Parathyroid adenoma (tissue), 2 donors: ENCODE measurements at regions not wholly inside any gene's neighbourhood (a gene's known extent, or its start where the extent isn't known, plus 50 kb on each side); places are given as distances from the start of the nearest gene placed in this dataset.
"Not testable (repeated sequence)": the region's sequence is repeated elsewhere in the genome, so short reads cannot be mapped to it uniquely, and the experiment has no call there.

Experiments
- H2AFZ ChIP-seq: fragments of 300-600 bp; sonication (generic); one replicate; pipeline ENCODE4 v1.7.0; 2017; ENCODE audit warnings: antibody characterized with exemption, mild to moderate bottlenecking
- H3K27ac ChIP-seq: fragments of 300-600 bp; sonication (generic); one replicate; pipeline ENCODE4 v1.7.0; 2017
- H3K27me3 ChIP-seq: fragments of 300-600 bp; sonication (generic); one replicate; pipeline ENCODE4 v1.7.0; 2017; ENCODE audit warnings: low read length; ENCODE audit not compliant: control insufficient read depth, insufficient read depth
- H3K36me3 ChIP-seq: fragments of 300-600 bp; sonication (generic); one replicate; pipeline ENCODE4 v1.7.0; 2017; ENCODE audit warnings: low read length; ENCODE audit not compliant: control insufficient read depth, insufficient read depth
- H3K4me1 ChIP-seq: fragments of 300-600 bp; sonication (generic); one replicate; pipeline ENCODE4 v1.7.0; 2017; ENCODE audit warnings: control low read depth
- H3K4me2 ChIP-seq: fragments of 300-600 bp; sonication (generic); one replicate; pipeline ENCODE4 v1.7.0; 2017; ENCODE audit warnings: low read length
- H3K4me3 ChIP-seq: fragments of 300-600 bp; sonication (generic); one replicate; pipeline ENCODE4 v1.7.0; 2017; ENCODE audit warnings: low read depth, low read length
- H3K79me2 ChIP-seq: fragments of 300-600 bp; sonication (generic); one replicate; pipeline ENCODE4 v1.7.0; 2017; ENCODE audit warnings: control low read depth
- H3K9ac ChIP-seq: fragments of 300-600 bp; sonication (generic); one replicate; pipeline ENCODE4 v1.7.0; 2017; ENCODE audit warnings: mild to moderate bottlenecking
- H3K9me3 ChIP-seq: fragments of 300-600 bp; sonication (generic); one replicate; pipeline ENCODE4 v1.7.0; 2017; ENCODE audit warnings: low read length; ENCODE audit not compliant: control insufficient read depth
- CTCF ChIP-seq: fragments of 300-600 bp; sonication (generic); IDR thresholded peaks from one replicate; pipeline ENCODE4 v1.7.0; 2017; ENCODE audit warnings: antibody characterized with exemption, mild to moderate bottlenecking
- donor health status: primary hyperparathyroidism.

DNA sequence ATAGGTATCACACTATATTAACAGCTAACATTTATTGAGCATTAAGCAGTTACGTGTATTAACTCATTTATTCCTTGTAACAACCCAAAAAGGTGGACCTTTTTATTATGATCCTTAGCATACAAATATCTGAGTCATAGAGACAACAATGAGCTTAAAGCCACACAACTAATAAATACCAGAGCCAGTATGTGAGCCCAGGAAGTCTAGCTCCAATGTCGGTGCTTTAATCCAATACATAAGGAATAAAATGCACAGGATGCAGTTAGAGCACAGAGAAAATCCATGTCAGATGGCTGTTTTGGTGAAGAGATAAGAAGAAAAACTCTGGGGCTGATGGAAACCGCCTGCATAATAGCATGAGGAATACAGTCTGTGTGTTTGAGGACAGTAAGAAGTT is 888.6 kb downstream of the TMTC2 start:
- Histone ChIP-seq H3K79me2 (no peaks in the 10 kb centered on the region), H2AFZ (no peak overlapping the region), H3K27me3 (no peaks in the 10 kb centered on the region), H3K4me1 (no peaks in the 10 kb centered on the region), H3K9me3 (no peaks in the 10 kb centered on the region), H3K9ac (no peak overlapping the region), H3K4me2 (no peak overlapping the region), H3K27ac (no peak overlapping the region), H3K4me3 (no peak overlapping the region), H3K36me3 (no peaks in the 10 kb centered on the region)
- no peak for TF ChIP-seq CTCF

GRCh38 chr12:83574142-83574541 is 887.4 kb downstream of the TMTC2 start:
- Histone ChIP-seq H3K4me3 (no peak overlapping the region), H3K79me2 (no peaks in the 10 kb centered on the region)

GRCh38 chr12:83573671-83574070 is 887.0 kb downstream of the TMTC2 start:
- H2AFZ ChIP-seq: no peak overlapping the region
- H3K4me3 ChIP-seq: no peak overlapping the region
- no peaks in the 10 kb centered on the region for H3K9me3 ChIP-seq
- H3K36me3 ChIP-seq: no peaks in the 10 kb centered on the region
- no peak overlapping the region for H3K27ac ChIP-seq
- no peaks in the 10 kb centered on the region for H3K4me1 ChIP-seq
- TF ChIP-seq CTCF: no peak
- H3K9ac ChIP-seq: no peak overlapping the region
- H3K4me2 ChIP-seq: no peak overlapping the region
- no peaks in the 10 kb centered on the region for H3K79me2 ChIP-seq
- no peaks in the 10 kb centered on the region for H3K27me3 ChIP-seq

More at GRCh38 chr12:83574142-83574541, 887.4 kb downstream of the TMTC2 start:
- no peaks in the 10 kb centered on the region for H3K9me3 ChIP-seq
- H3K9ac ChIP-seq: no peak overlapping the region
- no peaks in the 10 kb centered on the region for H3K36me3 ChIP-seq
- H3K27ac ChIP-seq: no peak overlapping the region
- TF ChIP-seq CTCF: no peak
- H2AFZ ChIP-seq: no peak overlapping the region
- H3K27me3 ChIP-seq: no peaks in the 10 kb centered on the region
- H3K4me1 ChIP-seq: no peaks in the 10 kb centered on the region
- H3K4me2 ChIP-seq: no peak overlapping the region

GRCh38 chr12:83559650-83560049 is 872.9 kb downstream of the TMTC2 start:
- no peak overlapping the region for H3K27ac ChIP-seq
- H3K4me3 ChIP-seq: no peak overlapping the region
- H3K4me1 ChIP-seq: no peaks in the 10 kb centered on the region
- no peak overlapping the region for H3K4me2 ChIP-seq
- no peak overlapping the region for H2AFZ ChIP-seq
- no peaks in the 10 kb centered on the region for H3K79me2 ChIP-seq
- H3K36me3 ChIP-seq: no peaks in the 10 kb centered on the region
- H3K9me3 ChIP-seq: no peaks in the 10 kb centered on the region
- no peaks in the 10 kb centered on the region for H3K27me3 ChIP-seq
- TF ChIP-seq CTCF: no peak
- H3K9ac ChIP-seq: no peak overlapping the region

DNA sequence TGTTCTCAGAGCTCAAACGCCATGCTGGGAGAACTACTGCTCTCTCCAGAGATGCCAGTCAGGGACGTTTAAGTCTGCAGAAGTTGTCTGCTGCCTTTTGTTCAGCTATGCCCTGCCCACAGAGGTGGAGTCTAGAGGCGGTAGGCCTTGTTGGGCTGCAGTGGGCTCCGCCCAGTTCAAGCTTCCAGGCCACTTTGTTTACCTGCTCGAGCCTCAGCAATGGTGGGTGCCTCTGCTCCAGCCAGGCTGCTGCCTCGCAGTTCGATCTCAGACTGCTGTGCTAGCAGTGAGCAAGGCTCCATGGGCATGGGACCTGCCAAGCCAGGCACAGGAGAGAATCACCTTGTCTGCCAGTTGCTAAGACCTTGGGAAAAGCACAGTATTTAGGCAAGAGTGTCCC is 869.3 kb downstream of the TMTC2 start:
- H3K36me3 ChIP-seq, H3K79me2 ChIP-seq, H3K4me3 ChIP-seq, H3K9ac ChIP-seq, H3K27me3 ChIP-seq, H3K4me2 ChIP-seq, H2AFZ ChIP-seq, H3K9me3 ChIP-seq, H3K4me1 ChIP-seq, H3K27ac ChIP-seq: not testable (repeated sequence)
